Pancreas (tissue), 10 donors: ENCODE measurements at regions not wholly inside any gene's neighbourhood (a gene's known extent, or its start where the extent isn't known, plus 50 kb on each side); places are given as distances from the start of the nearest gene placed in this dataset.

Source experiments
- ATAC-seq, 4 donors: fragments of 200-7000 bp; cut with Tn5 transposase; one replicate each; pipeline versions ENCODE4 v1.8.0 to v1.9.1; 2020; ENCODE audit warnings: mild to moderate bottlenecking in 4 of 4, moderate library complexity in 4 of 4
- DNase-seq, 6 donors: peaks; one replicate each; pipeline ENCODE4 v3.0.0-alpha.2; 2020
- FAIRE-seq: peaks from 2 replicates; lab custom pipeline; 2012; peaks lifted over from hg19 to GRCh38; lab: Jason Lieb, UNC
- H3K27ac ChIP-seq, 4 donors: fragments of 200-600 bp; sonication (generic); 1 replicate in 3 of 4; 2 replicates in 1 of 4; pipeline versions ENCODE4 v1.5.0 to v1.8.0; 2020
- H3K27me3 ChIP-seq, 4 donors: fragments of 200-600 bp; one replicate each; pipeline ENCODE4 v1.8.0; 2021
- H3K36me3 ChIP-seq, 3 donors: fragments of 200-600 bp; sonication (generic) in 1 of 3; one replicate each; pipeline versions ENCODE4 v1.5.0 to v1.8.0; 2020 to 2021
- H3K4me1 ChIP-seq, 3 donors: fragments of 200-600 bp; one replicate each; pipeline ENCODE4 v1.8.0; 2021
- H3K4me3 ChIP-seq, 4 donors: fragments of 200-600 bp; sonication (generic) in 2 of 4; one replicate each; pipeline versions ENCODE4 v1.5.0 to v1.8.0; 2020 to 2021
- H3K9me3 ChIP-seq, 4 donors: fragments of 200-600 bp; one replicate each; pipeline ENCODE4 v1.8.0; 2021
- CTCF ChIP-seq, 4 donors: fragments of 200-600 bp; sonication (generic) in 3 of 4; IDR thresholded peaks; one replicate each; pipeline versions ENCODE4 v1.5.0 to v1.8.0; 2021; ENCODE audit warnings: antibody characterized with exemption in 4 of 4
- WGBS, 2 donors: extraction: QIAGEN DNeasy Blood & Tissue Kit; methylation state at CpG; one replicate each; pipeline ENCODE4 v1.1.7; 2013; 5-methylcytosine and 5-hydroxymethylcytosine counted together
- intact Hi-C, 3 donors: fragments of 100-400 bp; cut with DNase I; formaldehyde crosslinking; loops; one replicate each; pipeline versions ENCODE4 v1.11.1 to v1.14.2; 2022
- donor health status: healthy with polysubstance abuse.
- donor health status: DM: no; HTN: no; CAD: no; lungs with moderate emphysema.
- donor health status: DM: no; HTN: no; CAD: no.
- donor health status: control.
- donor health status: control.
- donor health status: Bipolar disorder and iron deficiency.
- donor health status: DM: yes; HTN: yes; CAD: no.
- donor health status: DM: no; HTN: no; CAD: no.
- donor health status: DM: no; HTN: no; CAD: no.
- donor health status: DM: yes; HTN: yes; CAD: no.

- Histone ChIP-seq H3K36me3 (no peaks in the 10 kb centered on the region), H3K27me3 (no peaks in the 10 kb centered on the region), H3K9me3 (no peaks in the 10 kb centered on the region), H3K4me3 (no peak overlapping the region), H3K4me1 (no peaks in the 10 kb centered on the region), H3K27ac (no peak overlapping the region)
- intact Hi-C loops = no loop called here
- DNase-seq (no peak), ATAC-seq (no peak), FAIRE-seq (no peak)
- TF ChIP-seq CTCF (IDR thresholded peaks at IDR 0.05) = no peak
- whole genome bisulfite sequencing, 2 donors = 82% methylated on average over 16 of the region's 16 CpGs
Observed at GRCh38 chr11:76280151-76280881, 74.0 kb upstream of the WNT11 start.

GRCh38 chr11:76279646-76280045, 73.3 kb upstream of the WNT11 start:
- no peak for FAIRE-seq
- no peaks in the 10 kb centered on the region for H3K4me1 ChIP-seq

GRCh38 chr11:76279038-76279437, 72.7 kb upstream of the WNT11 start:
- H3K4me1 ChIP-seq = no peaks in the 10 kb centered on the region
- FAIRE-seq (no peak), DNase-seq (no peak), ATAC-seq (no peak)
- H3K9me3 ChIP-seq = no peaks in the 10 kb centered on the region
- no peaks in the 10 kb centered on the region for H3K27me3 ChIP-seq
- 91% methylated on average over 6 of the region's 6 CpGs for WGBS, 2 donors
- no peaks in the 10 kb centered on the region for H3K36me3 ChIP-seq
- no peak overlapping the region for H3K4me3 ChIP-seq
- intact Hi-C loops = no loop called here
- no peak for TF ChIP-seq CTCF (IDR thresholded peaks at IDR 0.05)
- no peak overlapping the region for H3K27ac ChIP-seq

More at GRCh38 chr11:76279646-76280045, 73.3 kb upstream of the WNT11 start:
- TF ChIP-seq CTCF (IDR thresholded peaks at IDR 0.05) = no peak
- WGBS, 2 donors = 75 to 80% methylated on average over 7 of the region's 7 CpGs
- H3K27ac ChIP-seq = no peak overlapping the region
- no peak overlapping the region for H3K4me3 ChIP-seq
- intact Hi-C loops = no loop called here
- no peaks in the 10 kb centered on the region for H3K27me3 ChIP-seq
- no peak for ATAC-seq
- no peaks in the 10 kb centered on the region for H3K36me3 ChIP-seq
- no peak for DNase-seq
- no peaks in the 10 kb centered on the region for H3K9me3 ChIP-seq

GRCh38 chr11:76278526-76278925, 72.2 kb upstream of the WNT11 start:
- Histone ChIP-seq H3K4me1 (no peaks in the 10 kb centered on the region), H3K27ac (no peak overlapping the region), H3K9me3 (no peaks in the 10 kb centered on the region), H3K36me3 (no peaks in the 10 kb centered on the region), H3K27me3 (no peaks in the 10 kb centered on the region), H3K4me3 (no peak overlapping the region)
- FAIRE-seq = no peak
- TF ChIP-seq CTCF (IDR thresholded peaks at IDR 0.05) = no peak
- no peak for ATAC-seq
- no peak for DNase-seq
- intact Hi-C loops = no loop called here
- 89 to 97% methylated on average over 4 of the region's 4 CpGs for WGBS, 2 donors
